SK-N-MC (cell line): ENCODE measurements at regions not wholly inside any gene's neighbourhood (a gene's known extent, or its start where the extent isn't known, plus 50 kb on each side); places are given as distances from the start of the nearest gene placed in this dataset.
"Not testable (repeated sequence)": the region's sequence is repeated elsewhere in the genome, so short reads cannot be mapped to it uniquely, and the experiment has no call there.

Source experiments
- EZH2 ChIP-seq: fragments of 200-600 bp; sonication (generic); IDR thresholded peaks from one replicate; pipeline ENCODE4 v1.6.1; 2017; ENCODE audit warnings: antibody characterized with exemption
- POLR2AphosphoS5 ChIP-seq: IDR thresholded peaks from 2 replicates; pipeline ENCODE4 v1.6.1; 2012; ENCODE audit warnings: mild to moderate bottlenecking, low read depth, low read length, borderline replicate concordance

DNA sequence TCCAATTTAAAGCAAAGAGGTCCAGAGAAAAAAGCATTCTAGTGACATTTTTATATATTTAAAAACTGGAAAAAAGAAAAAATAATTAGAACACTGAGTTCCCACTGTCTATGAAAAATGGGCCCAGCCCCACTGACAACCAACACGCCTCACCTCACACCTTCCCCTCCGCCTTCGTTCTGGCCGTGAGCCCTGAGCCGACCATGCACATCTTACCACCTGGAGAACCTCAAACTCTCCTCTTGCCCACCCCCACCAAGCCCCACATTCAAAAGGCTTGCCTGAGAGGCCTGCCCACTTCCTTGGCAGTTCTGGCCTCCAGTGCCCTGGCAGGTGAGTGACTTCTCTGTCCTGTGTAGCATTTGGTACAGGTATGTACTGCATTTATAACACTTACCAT lies 63.9 kb upstream of the PLGLB2 start:
- TF ChIP-seq POLR2AphosphoS5, EZH2: not testable (repeated sequence)
